GM19023 (cell line): ENCODE measurements at regions not wholly inside any gene's neighbourhood (a gene's known extent, or its start where the extent isn't known, plus 50 kb on each side); places are given as distances from the start of the nearest gene placed in this dataset.
"Not testable (repeated sequence)": the region's sequence is repeated elsewhere in the genome, so short reads cannot be mapped to it uniquely, and the experiment has no call there.

Experiments used
- ATAC-seq: cut with Tn5 transposase; IDR thresholded peaks from one replicate; pipeline ENCODE4 v1.9.1; 2021; ENCODE audit warnings: mild to moderate bottlenecking, moderate library complexity; ENCODE audit not compliant: unreplicated experiment

GRCh38 chr2:51335087-51336058 is 303.4 kb upstream of the NRXN1 start:
- no peak for ATAC-seq

- no peak for ATAC-seq
Measured at GRCh38 chr2:51329512-51329911, 297.6 kb upstream of the NRXN1 start.

- no peak for ATAC-seq
Measured at GRCh38 chr2:51324051-51324450, 292.1 kb upstream of the NRXN1 start.

- no peak for ATAC-seq
Measured at GRCh38 chr2:51322613-51323012, 290.7 kb upstream of the NRXN1 start.

DNA sequence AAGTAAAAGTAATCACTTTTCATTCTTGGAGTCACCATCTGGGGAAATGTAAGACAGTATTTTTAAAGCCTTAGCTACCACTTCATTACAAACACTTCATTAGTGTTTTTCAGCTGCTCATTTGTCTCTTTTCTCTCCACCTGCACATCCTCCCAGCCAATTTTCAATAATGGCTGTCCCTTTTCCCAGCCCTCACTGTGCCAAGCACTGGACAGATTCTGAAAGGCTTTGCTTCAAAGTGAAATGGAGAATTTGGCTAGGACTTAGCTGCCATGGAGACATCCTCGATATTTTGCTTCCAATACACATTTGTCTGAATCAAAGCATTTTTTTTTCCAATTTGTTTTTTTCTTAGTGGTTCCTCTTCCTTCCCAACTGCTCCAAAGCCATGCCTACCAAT is 272.4 kb upstream of the NRXN1 start:
- ATAC-seq, result no peak

- no peak for ATAC-seq
Measured at GRCh38 chr2:51301381-51301780, 269.4 kb upstream of the NRXN1 start.

GRCh38 chr2:51299370-51299769 is 267.4 kb upstream of the NRXN1 start:
- no peak for ATAC-seq

- ATAC-seq, result no peak
Measured at GRCh38 chr2:51297488-51297887, 265.6 kb upstream of the NRXN1 start.

- ATAC-seq, result no peak
Measured at GRCh38 chr2:51293566-51294200, 261.8 kb upstream of the NRXN1 start.

GRCh38 chr2:51291762-51292551 is 260.0 kb upstream of the NRXN1 start:
- ATAC-seq, result no peak

- ATAC-seq, result no peak
Measured at GRCh38 chr2:51290725-51291124, 258.8 kb upstream of the NRXN1 start.

- ATAC-seq, result no peak
Measured at GRCh38 chr2:51289045-51289444, 257.1 kb upstream of the NRXN1 start.

- ATAC-seq, result no peak
Measured at GRCh38 chr2:51268191-51268590, 236.3 kb upstream of the NRXN1 start.

- no peak for ATAC-seq
Measured at GRCh38 chr2:51265539-51265938, 233.6 kb upstream of the NRXN1 start.

- no peak for ATAC-seq
Measured at GRCh38 chr2:51263951-51264350, 232.0 kb upstream of the NRXN1 start.

DNA sequence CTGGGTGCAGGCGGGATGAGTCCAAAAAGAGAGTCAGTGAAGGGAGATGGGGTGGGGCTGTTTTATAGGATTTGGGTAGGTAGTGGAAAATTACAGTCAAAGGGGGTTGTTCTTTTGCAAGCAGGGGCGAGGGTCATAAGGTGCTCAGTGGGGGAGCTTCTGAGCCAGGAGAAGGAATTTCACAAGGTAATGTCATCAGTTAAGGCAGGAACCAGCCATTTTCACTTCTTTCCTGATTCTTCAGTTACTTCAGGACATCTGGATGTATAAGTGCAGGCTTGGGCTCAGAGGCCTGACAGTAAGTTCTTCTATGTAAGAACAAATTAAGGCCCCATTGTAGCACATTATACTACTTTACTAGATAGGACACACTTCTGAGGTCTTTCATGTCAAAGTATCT is 231.2 kb upstream of the NRXN1 start:
- not testable (repeated sequence) for ATAC-seq

- ATAC-seq, result no peak
Measured at GRCh38 chr2:51258301-51258700, 226.4 kb upstream of the NRXN1 start.

- ATAC-seq, result no peak
Measured at GRCh38 chr2:51256736-51257135, 224.8 kb upstream of the NRXN1 start.

DNA sequence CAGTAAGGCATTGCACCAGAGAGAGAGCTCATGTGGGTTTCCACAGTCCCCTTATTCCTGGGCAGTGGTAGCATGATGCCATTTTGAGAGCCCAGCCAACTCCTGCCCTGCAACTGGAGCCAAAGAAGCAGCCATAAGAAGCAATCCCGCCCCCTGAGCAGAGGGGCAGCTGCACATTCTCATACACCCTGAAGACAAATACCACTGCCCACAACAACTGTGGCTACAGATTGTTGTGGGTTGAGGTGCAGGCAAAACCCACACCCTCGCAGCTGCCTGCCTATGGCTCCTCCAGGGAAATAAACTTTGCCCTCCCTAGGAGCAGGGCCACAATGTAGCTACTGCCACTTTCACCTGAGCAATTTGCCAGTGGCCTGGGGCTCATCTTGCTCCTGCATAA is 219.4 kb upstream of the NRXN1 start:
- ATAC-seq, result no peak

- ATAC-seq, result no peak
Measured at GRCh38 chr2:51247252-51247805, 215.4 kb upstream of the NRXN1 start.

- ATAC-seq, result no peak
Measured at GRCh38 chr2:51243892-51244535, 212.1 kb upstream of the NRXN1 start.
